ENCODE measurements at regions not wholly inside any gene's neighbourhood (a gene's known extent, or its start where the extent isn't known, plus 50 kb on each side); places are given as distances from the start of the nearest gene placed in this dataset.
"Not testable (repeated sequence)": the region's sequence is repeated elsewhere in the genome, so short reads cannot be mapped to it uniquely, and the experiment has no call there.

GRCh38 chr22:22375576-22376351 lies 131.2 kb downstream of the VPREB1 start:
- Histone ChIP-seq H3K27me3 (ENCODE audit: control insufficient read depth, insufficient read depth, low read length) (peaks cover 9% of the 10 kb centered on the region), H3K9me3 (ENCODE audit: control insufficient read depth, insufficient read depth, low read length) (no peaks in the 10 kb centered on the region), H3K4me3 (ENCODE audit: low read depth, low read length) (no peak overlapping the region), H3K27ac (ENCODE audit: low read depth, low read length) (no peak overlapping the region)
- TF ChIP-seq, protein P1, sequence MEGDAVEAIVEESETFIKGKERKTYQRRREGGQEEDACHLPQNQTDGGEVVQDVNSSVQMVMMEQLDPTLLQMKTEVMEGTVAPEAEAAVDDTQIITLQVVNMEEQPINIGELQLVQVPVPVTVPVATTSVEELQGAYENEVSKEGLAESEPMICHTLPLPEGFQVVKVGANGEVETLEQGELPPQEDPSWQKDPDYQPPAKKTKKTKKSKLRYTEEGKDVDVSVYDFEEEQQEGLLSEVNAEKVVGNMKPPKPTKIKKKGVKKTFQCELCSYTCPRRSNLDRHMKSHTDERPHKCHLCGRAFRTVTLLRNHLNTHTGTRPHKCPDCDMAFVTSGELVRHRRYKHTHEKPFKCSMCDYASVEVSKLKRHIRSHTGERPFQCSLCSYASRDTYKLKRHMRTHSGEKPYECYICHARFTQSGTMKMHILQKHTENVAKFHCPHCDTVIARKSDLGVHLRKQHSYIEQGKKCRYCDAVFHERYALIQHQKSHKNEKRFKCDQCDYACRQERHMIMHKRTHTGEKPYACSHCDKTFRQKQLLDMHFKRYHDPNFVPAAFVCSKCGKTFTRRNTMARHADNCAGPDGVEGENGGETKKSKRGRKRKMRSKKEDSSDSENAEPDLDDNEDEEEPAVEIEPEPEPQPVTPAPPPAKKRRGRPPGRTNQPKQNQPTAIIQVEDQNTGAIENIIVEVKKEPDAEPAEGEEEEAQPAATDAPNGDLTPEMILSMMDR (IDR thresholded peaks at IDR 0.05; ENCODE audit: low read depth, low read length): no peak
- POLR2A ChIA-PET: no interaction called here
- CTCF ChIA-PET: no interaction called here
- DNase-seq (ENCODE audit: low read depth, low spot score): no peak

GRCh38 chr22:22376352-22376706 lies 131.7 kb downstream of the VPREB1 start:
- DNase-seq (ENCODE audit: low read depth, low spot score): no peak
- ChIA-PET POLR2A (no interaction called here), CTCF (no interaction called here)
- TF ChIP-seq, protein P1 (IDR thresholded peaks at IDR 0.05; ENCODE audit: low read depth, low read length): no peak
- Histone ChIP-seq H3K4me3 (ENCODE audit: low read depth, low read length) (no peak overlapping the region), H3K27ac (ENCODE audit: low read depth, low read length) (no peak overlapping the region), H3K9me3 (ENCODE audit: control insufficient read depth, insufficient read depth, low read length) (no peaks in the 10 kb centered on the region), H3K27me3 (ENCODE audit: control insufficient read depth, insufficient read depth, low read length) (peaks cover 9% of the 10 kb centered on the region)

DNA sequence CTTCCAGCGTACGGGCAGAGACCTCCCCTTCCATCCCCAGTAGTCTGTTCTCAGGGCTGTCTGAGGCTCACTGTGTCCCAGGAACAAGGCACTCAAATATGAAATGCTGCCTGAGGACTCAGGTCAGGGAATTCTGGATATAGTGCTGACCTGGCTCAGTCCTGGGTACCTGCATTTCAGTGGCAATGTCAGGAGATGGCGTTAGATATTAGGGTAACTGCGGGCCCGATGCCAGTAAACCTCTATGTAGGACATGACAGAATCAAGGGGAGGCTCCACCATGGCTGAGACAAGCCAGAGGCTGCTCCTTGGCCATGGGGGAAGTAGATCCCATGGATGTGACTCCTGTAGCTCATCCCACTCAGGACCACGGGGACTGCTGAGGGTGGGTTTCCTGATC lies 131.7 kb downstream of the ZNF280B start:
- CTCF ChIA-PET; H3K9me3 ChIP-seq (ENCODE audit: control insufficient read depth, insufficient read depth, low read length); POLR2A ChIA-PET; H3K4me3 ChIP-seq (ENCODE audit: low read depth, low read length); H3K27ac ChIP-seq (ENCODE audit: low read depth, low read length); DNase-seq (ENCODE audit: low read depth, low spot score): not testable (repeated sequence)
- H3K27me3 ChIP-seq (ENCODE audit: control insufficient read depth, insufficient read depth, low read length): peaks cover 11% of the 10 kb centered on the region

DNA sequence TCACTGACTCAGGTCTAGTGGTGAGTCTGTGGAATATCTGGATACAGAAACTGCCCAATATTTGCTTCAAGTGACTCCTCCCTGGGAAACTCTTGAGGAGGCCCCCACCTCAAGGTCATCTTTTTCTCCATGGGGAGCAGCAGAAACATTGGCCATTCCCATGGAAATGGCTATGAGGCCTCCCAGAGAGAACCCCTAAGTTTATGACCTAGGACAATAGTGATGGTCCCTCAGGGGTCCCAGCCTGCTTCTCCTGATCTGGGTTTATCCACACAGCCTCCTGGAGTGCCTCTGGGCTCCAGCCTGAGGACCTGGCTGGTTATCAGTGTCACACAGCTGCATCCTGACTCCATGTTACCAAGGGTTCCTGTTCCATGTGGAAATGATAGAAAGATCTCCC lies 131.2 kb downstream of the ZNF280B start:
- TF ChIP-seq, protein P1 (IDR thresholded peaks at IDR 0.05; ENCODE audit: low read depth, low read length): no peak
- Histone ChIP-seq H3K27me3 (ENCODE audit: control insufficient read depth, insufficient read depth, low read length) (peaks cover 10% of the 10 kb centered on the region), H3K27ac (ENCODE audit: low read depth, low read length) (no peak overlapping the region), H3K4me3 (ENCODE audit: low read depth, low read length) (no peak overlapping the region), H3K9me3 (ENCODE audit: control insufficient read depth, insufficient read depth, low read length) (no peaks in the 10 kb centered on the region)
- ChIA-PET CTCF (no interaction called here), POLR2A (no interaction called here)
- no peak for DNase-seq (ENCODE audit: low read depth, low spot score)

DNA sequence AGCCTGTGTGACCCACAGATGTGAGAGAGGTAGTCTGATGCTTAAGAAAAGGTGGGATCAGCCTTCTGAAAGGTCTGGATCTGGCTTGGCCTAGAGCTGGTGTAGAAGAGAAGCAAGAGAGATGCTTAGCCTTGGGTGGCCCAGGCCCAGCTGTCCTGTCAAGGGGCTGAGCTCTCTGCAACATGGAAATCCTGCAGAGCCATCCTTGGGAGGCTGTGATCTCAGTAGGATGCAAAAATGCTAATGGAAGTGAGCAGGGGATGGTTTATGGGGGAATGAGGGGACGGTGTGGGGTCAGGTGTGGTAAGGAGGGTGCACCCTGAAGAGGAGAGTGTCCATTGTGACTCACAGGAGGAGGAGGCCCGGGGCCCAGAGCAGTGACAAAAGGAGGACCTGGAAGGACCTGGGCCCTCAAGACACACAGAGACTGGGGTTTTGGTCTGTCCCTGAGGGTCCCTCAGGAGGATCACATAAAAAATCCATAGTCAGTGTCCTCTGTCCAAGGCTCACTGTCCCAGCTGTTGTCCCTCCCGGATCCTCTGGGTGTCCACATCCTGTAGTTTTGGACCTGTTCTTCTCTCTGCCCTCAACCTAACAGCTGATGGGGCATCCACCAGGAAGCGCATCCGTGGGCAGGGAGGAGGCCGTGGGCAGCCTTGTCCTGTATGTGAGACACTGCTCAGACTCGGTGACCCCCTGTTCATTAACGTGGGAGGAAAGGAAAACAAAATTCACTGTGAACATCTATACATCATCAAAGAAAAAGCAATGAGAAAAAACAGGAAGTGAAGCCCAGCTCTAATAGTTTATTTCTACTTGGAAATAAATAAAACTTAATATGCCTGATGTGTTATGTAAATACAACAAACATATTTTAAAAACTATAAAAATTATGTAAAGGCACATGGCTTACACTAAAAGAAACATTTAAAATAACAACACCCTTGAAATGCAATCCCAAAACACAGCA lies 129.8 kb downstream of the ZNF280B start:
- H3K27me3 ChIP-seq (ENCODE audit: control insufficient read depth, insufficient read depth, low read length): peaks cover 14% of the 10 kb centered on the region
- no peaks in the 10 kb centered on the region for H3K9me3 ChIP-seq (ENCODE audit: control insufficient read depth, insufficient read depth, low read length)
- no peak overlapping the region for H3K27ac ChIP-seq (ENCODE audit: low read depth, low read length)
- H3K4me3 ChIP-seq (ENCODE audit: low read depth, low read length): no peak overlapping the region
- POLR2A ChIA-PET: no interaction called here
- DNase-seq (ENCODE audit: low read depth, low spot score): no peak
- TF ChIP-seq, protein P1 (IDR thresholded peaks at IDR 0.05; ENCODE audit: low read depth, low read length): no peak
- CTCF ChIA-PET: no interaction called here
